Cardiac fibroblast (primary cell): ENCODE measurements at regions not wholly inside any gene's neighbourhood (a gene's known extent, or its start where the extent isn't known, plus 50 kb on each side); places are given as distances from the start of the nearest gene placed in this dataset.
"Not testable (repeated sequence)": the region's sequence is repeated elsewhere in the genome, so short reads cannot be mapped to it uniquely, and the experiment has no call there.

ENCODE experiments used
- DNase-seq, 2 donors: peaks; one replicate each; pipeline versions ENCODE4 v3.0.0 to v3.0.0-alpha.2; 2010; ENCODE audit warnings: low read depth in 2 of 2
- H3K4me3 ChIP-seq, 2 donors: replicated peaks in 1 of 2; 1 replicate in 1 of 2; 2 replicates in 1 of 2; pipeline ENCODE4 v1.5.1; 2011; ENCODE audit warnings: low read depth in 2 of 2, low read length in 2 of 2, mild to moderate bottlenecking in 2 of 2, moderate library complexity in 1 of 2
- CTCF ChIP-seq: IDR thresholded peaks from one replicate; pipeline ENCODE4 v1.5.1; 2011; ENCODE audit warnings: low read depth, mild to moderate bottlenecking, low read length, inconsistent platforms

GRCh38 chr7:49023345-49024328 is 99.3 kb downstream of the CDC14C start:
- DNase-seq: no peak
- no peak overlapping the region for H3K4me3 ChIP-seq
- no peak for TF ChIP-seq CTCF

- no peak overlapping the region for H3K4me3 ChIP-seq
- no peak for DNase-seq
- TF ChIP-seq CTCF: no peak
These were observed 105.9 kb downstream of the CDC14C start for GRCh38 chr7:49030221-49030620.

GRCh38 chr7:49033140-49033539 is 108.8 kb downstream of the CDC14C start:
- H3K4me3 ChIP-seq, DNase-seq: not testable (repeated sequence)

GRCh38 chr7:49037346-49038210 is 113.2 kb downstream of the CDC14C start:
- TF ChIP-seq CTCF: no peak
- DNase-seq: no peak
- no peak overlapping the region for H3K4me3 ChIP-seq

GRCh38 chr7:49038821-49039358 is 114.5 kb downstream of the CDC14C start:
- no peak overlapping the region for H3K4me3 ChIP-seq
- no peak for TF ChIP-seq CTCF
- DNase-seq: no peak

- DNase-seq: no peak
- no peak for TF ChIP-seq CTCF
- H3K4me3 ChIP-seq: no peak overlapping the region
These were observed 136.4 kb downstream of the CDC14C start for GRCh38 chr7:49060743-49061142.

- no peak overlapping the region for H3K4me3 ChIP-seq
- no peak for TF ChIP-seq CTCF
- no peak for DNase-seq
These were observed 150.2 kb downstream of the CDC14C start for GRCh38 chr7:49074538-49074937.
